ENCODE measurements at regions not wholly inside any gene's neighbourhood (a gene's known extent, or its start where the extent isn't known, plus 50 kb on each side); places are given as distances from the start of the nearest gene placed in this dataset.

GRCh38 chr1:229142471-229142870, 128.4 kb upstream of the RAB4A start:
- no peak for TF ChIP-seq CTCF (IDR thresholded peaks at IDR 0.05; ENCODE audit: unreplicated experiment)
- Mint-ChIP-seq H3K27ac (ENCODE audit: unreplicated experiment) (no peak overlapping the region), H3K36me3 (ENCODE audit: low read depth, unreplicated experiment) (no peaks in the 10 kb centered on the region), H3K27me3 (ENCODE audit: unreplicated experiment) (peaks cover 10% of the 10 kb centered on the region), H3K4me1 (ENCODE audit: unreplicated experiment) (peaks cover 12% of the 10 kb centered on the region), H3K4me3 (ENCODE audit: unreplicated experiment) (no peak overlapping the region), H3K9me3 (ENCODE audit: unreplicated experiment) (no peaks in the 10 kb centered on the region)
- no peak for DNase-seq (ENCODE audit: low spot score)

- DNase-seq (ENCODE audit: low spot score) = no peak
- H3K36me3 Mint-ChIP-seq (ENCODE audit: low read depth, unreplicated experiment) = no peaks in the 10 kb centered on the region
- H3K9me3 Mint-ChIP-seq (ENCODE audit: unreplicated experiment) = no peaks in the 10 kb centered on the region
- H3K4me3 Mint-ChIP-seq (ENCODE audit: unreplicated experiment) = no peak overlapping the region
- H3K27ac Mint-ChIP-seq (ENCODE audit: unreplicated experiment) = no peak overlapping the region
- H3K27me3 Mint-ChIP-seq (ENCODE audit: unreplicated experiment) = peaks cover 8% of the 10 kb centered on the region
- no peak for TF ChIP-seq CTCF (IDR thresholded peaks at IDR 0.05; ENCODE audit: unreplicated experiment)
- peaks cover 15% of the 10 kb centered on the region for H3K4me1 Mint-ChIP-seq (ENCODE audit: unreplicated experiment)
These were observed 124.3 kb upstream of the RAB4A start for GRCh38 chr1:229146647-229147046.

- no peak for TF ChIP-seq CTCF (IDR thresholded peaks at IDR 0.05; ENCODE audit: unreplicated experiment)
- no peak overlapping the region for H3K27ac Mint-ChIP-seq (ENCODE audit: unreplicated experiment)
These were observed 123.8 kb upstream of the RAB4A start for GRCh38 chr1:229147072-229147471.

DNA sequence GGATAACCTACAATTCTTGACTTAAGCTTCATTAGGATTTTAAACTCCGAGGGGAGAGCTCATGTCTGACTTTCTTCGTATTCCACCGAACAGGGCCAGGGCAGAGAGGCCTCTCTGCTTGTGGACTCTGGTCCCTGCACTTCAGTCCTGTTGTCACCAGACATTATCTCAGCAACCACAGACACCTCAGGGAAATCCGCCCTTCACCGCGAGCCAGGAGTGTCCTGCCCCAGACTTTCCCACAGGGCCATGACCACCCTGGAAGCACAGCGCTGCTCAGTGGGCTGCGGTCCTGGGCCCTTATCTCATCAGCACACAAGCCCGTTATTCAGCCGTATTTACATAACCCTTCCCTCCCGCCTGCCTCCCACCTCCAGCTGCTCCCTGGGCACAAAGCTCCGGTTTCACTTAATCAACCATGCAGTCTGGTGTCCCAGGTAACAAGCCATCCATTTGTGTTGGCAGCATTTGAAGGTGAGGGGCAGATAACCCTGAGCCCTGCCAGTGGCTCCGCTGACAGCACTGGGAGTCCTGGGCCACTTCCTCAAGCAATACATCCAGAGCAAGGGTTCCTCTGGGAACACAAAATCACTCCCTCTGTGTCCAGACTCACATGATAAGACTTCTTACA, 122.8 kb upstream of the RAB4A start:
- H3K27ac Mint-ChIP-seq (ENCODE audit: unreplicated experiment) = no peak overlapping the region

More at GRCh38 chr1:229147072-229147471, 123.8 kb upstream of the RAB4A start:
- DNase-seq (ENCODE audit: low spot score) = no peak
- peaks cover 8% of the 10 kb centered on the region for H3K27me3 Mint-ChIP-seq (ENCODE audit: unreplicated experiment)
- H3K4me3 Mint-ChIP-seq (ENCODE audit: unreplicated experiment) = no peak overlapping the region
- no peaks in the 10 kb centered on the region for H3K36me3 Mint-ChIP-seq (ENCODE audit: low read depth, unreplicated experiment)
- peaks cover 15% of the 10 kb centered on the region for H3K4me1 Mint-ChIP-seq (ENCODE audit: unreplicated experiment)
- no peaks in the 10 kb centered on the region for H3K9me3 Mint-ChIP-seq (ENCODE audit: unreplicated experiment)

More for the DNA sequence above, 122.8 kb upstream of the RAB4A start:
- peaks cover 8% of the 10 kb centered on the region for H3K27me3 Mint-ChIP-seq (ENCODE audit: unreplicated experiment)
- peak; percentile 24 for DNase-seq (ENCODE audit: low spot score)
- no peaks in the 10 kb centered on the region for H3K9me3 Mint-ChIP-seq (ENCODE audit: unreplicated experiment)
- TF ChIP-seq CTCF (IDR thresholded peaks at IDR 0.05; ENCODE audit: unreplicated experiment) = no peak
- H3K36me3 Mint-ChIP-seq (ENCODE audit: low read depth, unreplicated experiment) = no peaks in the 10 kb centered on the region
- H3K4me3 Mint-ChIP-seq (ENCODE audit: unreplicated experiment) = no peak overlapping the region
- peaks cover 15% of the 10 kb centered on the region for H3K4me1 Mint-ChIP-seq (ENCODE audit: unreplicated experiment)

Measured in endothelial cell (in vitro differentiated cells).